HEK293T (cell line): ENCODE measurements at regions not wholly inside any gene's neighbourhood (a gene's known extent, or its start where the extent isn't known, plus 50 kb on each side); places are given as distances from the start of the nearest gene placed in this dataset.

Source experiments
- ARNT ChIP-seq: fragments of 450-650 bp; IDR thresholded peaks from 2 replicates; pipeline ENCODE4 v1.6.1; 2017; ENCODE audit warnings: mild to moderate bottlenecking
- BHLHE40 ChIP-seq: fragments of 450-650 bp; IDR thresholded peaks from 2 replicates; pipeline ENCODE4 v1.6.1; 2016; ENCODE audit warnings: mild to moderate bottlenecking, moderate library complexity, borderline replicate concordance
- ELF4 ChIP-seq: fragments of 450-650 bp; IDR thresholded peaks from 2 replicates; pipeline ENCODE4 v1.6.1; 2017; ENCODE audit warnings: antibody characterized with exemption
- FOXK2 ChIP-seq: fragments of 450-650 bp; IDR thresholded peaks from 2 replicates; pipeline ENCODE4 v1.6.1; 2016; ENCODE audit warnings: mild to moderate bottlenecking
- FOXM1 ChIP-seq: fragments of 450-650 bp; IDR thresholded peaks from 2 replicates; pipeline ENCODE4 v1.6.1; 2017; ENCODE audit warnings: mild to moderate bottlenecking, borderline replicate concordance
- TF ChIP-seq, protein P1 (sequence below): fragments of 450-650 bp; IDR thresholded peaks from 2 replicates; pipeline ENCODE4 v1.6.1; 2016

DNA sequence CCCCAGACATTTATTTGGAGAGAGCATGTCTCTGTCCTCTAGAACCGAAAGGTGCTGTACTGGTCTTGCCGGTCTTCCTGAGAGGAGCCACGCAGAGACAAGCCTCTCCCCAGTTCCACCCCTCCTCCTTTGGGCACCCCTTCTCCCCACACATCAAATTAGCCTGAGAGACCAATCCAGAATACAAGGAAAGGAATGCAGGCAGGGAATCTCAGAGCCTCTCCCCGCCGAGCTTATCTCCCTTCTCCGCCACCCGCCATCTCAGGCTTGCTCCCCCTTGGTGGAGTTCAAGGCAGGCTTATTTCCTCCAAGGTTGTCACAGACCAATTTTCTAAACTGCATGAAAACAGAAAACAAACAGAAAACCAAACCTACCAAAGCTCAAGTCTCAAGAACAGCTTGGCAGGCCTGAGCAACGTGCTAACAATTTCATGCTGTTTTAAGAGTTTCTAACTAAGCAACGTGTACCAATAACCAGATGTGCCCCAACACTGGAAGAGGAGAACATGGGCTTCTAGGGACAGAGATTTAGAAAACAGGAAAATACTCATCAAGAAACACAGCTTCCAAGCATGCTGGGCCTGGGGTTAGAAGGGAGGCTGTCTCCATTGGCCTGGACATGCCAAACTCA, 124.5 kb upstream of the PKDCC start:
- TF ChIP-seq FOXM1 (no peak), FOXK2 (no peak), ARNT (no peak), ELF4 (no peak), BHLHE40 (no peak)
- TF ChIP-seq, protein P1, sequence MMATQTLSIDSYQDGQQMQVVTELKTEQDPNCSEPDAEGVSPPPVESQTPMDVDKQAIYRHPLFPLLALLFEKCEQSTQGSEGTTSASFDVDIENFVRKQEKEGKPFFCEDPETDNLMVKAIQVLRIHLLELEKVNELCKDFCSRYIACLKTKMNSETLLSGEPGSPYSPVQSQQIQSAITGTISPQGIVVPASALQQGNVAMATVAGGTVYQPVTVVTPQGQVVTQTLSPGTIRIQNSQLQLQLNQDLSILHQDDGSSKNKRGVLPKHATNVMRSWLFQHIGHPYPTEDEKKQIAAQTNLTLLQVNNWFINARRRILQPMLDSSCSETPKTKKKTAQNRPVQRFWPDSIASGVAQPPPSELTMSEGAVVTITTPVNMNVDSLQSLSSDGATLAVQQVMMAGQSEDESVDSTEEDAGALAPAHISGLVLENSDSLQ, result no peak
